ENCODE measurements at regions not wholly inside any gene's neighbourhood (a gene's known extent, or its start where the extent isn't known, plus 50 kb on each side); places are given as distances from the start of the nearest gene placed in this dataset.

DNA sequence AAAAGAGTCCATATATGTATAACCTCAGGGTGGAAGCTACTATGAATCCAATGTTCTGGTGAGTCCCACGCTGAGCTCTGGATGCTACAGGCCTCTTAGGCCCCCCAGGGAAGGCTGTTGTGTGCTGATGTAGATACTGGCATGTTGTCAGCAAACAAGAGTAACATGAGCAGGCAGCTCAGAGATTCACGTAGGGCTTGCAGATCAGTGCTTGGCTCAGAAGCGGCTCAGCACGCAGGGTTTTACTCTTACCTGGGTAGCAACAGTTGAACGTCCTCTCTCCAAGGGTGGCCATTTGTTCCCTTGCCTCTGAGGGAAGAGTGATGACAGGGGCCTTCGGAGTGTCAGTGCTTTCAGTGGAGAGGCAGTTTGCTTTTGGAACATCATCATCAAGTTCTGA lies 93.4 kb downstream of the ZFP64 start:
- TF ChIP-seq EZH2 (IDR thresholded peaks at IDR 0.05) = no peak
- TF ChIP-seq POLR2AphosphoS5 (IDR thresholded peaks at IDR 0.05; ENCODE audit: borderline replicate concordance, low read depth, low read length) = no peak
